ENCODE measurements at regions not wholly inside any gene's neighbourhood (a gene's known extent, or its start where the extent isn't known, plus 50 kb on each side); places are given as distances from the start of the nearest gene placed in this dataset.

DNA sequence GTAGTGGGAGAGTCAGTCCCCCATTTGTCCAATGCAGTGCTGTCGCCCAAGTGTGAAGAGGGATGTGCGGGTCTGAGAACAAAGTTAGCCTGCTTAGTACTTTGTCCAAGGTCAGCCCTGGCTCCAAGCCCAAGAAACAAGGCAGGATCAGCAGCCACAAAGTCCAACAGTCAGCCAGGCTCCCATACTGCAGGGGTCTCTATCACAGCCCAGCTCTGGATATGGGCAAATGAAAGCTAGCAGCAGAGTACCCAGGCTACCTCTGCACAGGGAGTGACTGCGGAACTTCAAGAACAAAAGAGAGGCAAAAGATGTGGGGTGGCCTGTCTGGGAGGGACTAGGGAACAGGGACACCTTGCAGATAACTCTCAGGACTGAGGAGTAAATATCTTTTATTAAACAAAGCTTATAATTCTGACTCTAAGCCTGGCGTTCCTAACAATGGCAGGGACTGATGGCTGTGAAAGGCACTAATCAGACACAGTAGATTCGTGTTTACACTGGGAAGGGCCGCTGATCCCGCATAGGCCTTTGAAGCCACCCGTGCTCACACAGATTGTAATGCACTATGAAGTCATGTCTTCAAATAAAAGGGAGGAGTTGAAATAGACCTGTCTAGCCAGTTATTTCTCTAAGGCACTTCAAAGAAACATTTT lies 91.0 kb upstream of the EEA1 start:
- Histone ChIP-seq H3K9me3 (ENCODE audit: insufficient read depth in 2 of 2, low read depth in 1 of 2, low read length in 1 of 2) (no peaks in the 10 kb centered on the region), H3K23me2 (ENCODE audit: low read depth, low read length) (no peaks in the 10 kb centered on the region), H3K4me2 (ENCODE audit: insufficient read depth in 1 of 2, low read depth in 2 of 2, low read length in 2 of 2) (no peak overlapping the region), H2BK15ac (ENCODE audit: low read length) (no peak overlapping the region), H2AK5ac (ENCODE audit: low read depth, low read length) (no peak overlapping the region), H3K27me3 (replicated peaks in 1 of 4; ENCODE audit: control insufficient read depth in 3 of 4, extremely low read depth in 1 of 4, insufficient read depth in 3 of 4, low read length in 3 of 4) (no peaks in the 10 kb centered on the region), H2BK20ac (ENCODE audit: low read length) (no peak overlapping the region), H3K4me3 (ENCODE audit: extremely low read depth in 1 of 4, insufficient read depth in 2 of 4, low read depth in 3 of 4, low read length in 4 of 4) (no peak overlapping the region), H4K5ac (ENCODE audit: insufficient read length, low read depth, low read length) (no peak overlapping the region), H3K36me3 (ENCODE audit: control insufficient read depth in 2 of 4, insufficient read depth in 4 of 4, low read length in 3 of 4) (no peaks in the 10 kb centered on the region), H3K23ac (ENCODE audit: insufficient read length) (no peak overlapping the region), H3K56ac (replicated peaks; ENCODE audit: insufficient read length, low read depth, low read length) (no peak overlapping the region), H3K79me1 (ENCODE audit: low read depth, low read length) (no peaks in the 10 kb centered on the region), H3K27ac (ENCODE audit: low read depth, low read length) (no peak overlapping the region), H4K20me1 (replicated peaks in 1 of 2; ENCODE audit: control insufficient read depth in 1 of 2, insufficient read depth in 2 of 2, low read length in 2 of 2) (no peaks in the 10 kb centered on the region), H4K91ac (replicated peaks; ENCODE audit: insufficient read length, low read length) (no peak overlapping the region), H3K79me2 (ENCODE audit: control insufficient read depth in 1 of 2, insufficient read depth in 2 of 2, low read length in 2 of 2) (no peaks in the 10 kb centered on the region), H2BK12ac (ENCODE audit: low read depth, low read length) (no peak overlapping the region), H2AFZ (ENCODE audit: low read length) (peak overlapping the region; percentile 10), H3K9ac (replicated peaks in 1 of 4; ENCODE audit: extremely low read depth in 1 of 4, low read depth in 3 of 4, low read length in 3 of 4) (no peak overlapping the region), H4K8ac (ENCODE audit: extremely low read depth, insufficient read depth, low read length) (no peak overlapping the region; the same call in 1 of the 2 replicates), H2BK5ac (ENCODE audit: low read depth, low read length) (no peak overlapping the region), H3K18ac (ENCODE audit: extremely low read depth, low read length) (no peak overlapping the region), H3K14ac (ENCODE audit: insufficient read length) (no peak overlapping the region), H3K4me1 (replicated peaks in 1 of 4; ENCODE audit: control insufficient read depth in 3 of 4, insufficient read depth in 4 of 4, low read length in 3 of 4) (peaks cover 0 to 7% (median 4%) of the 10 kb centered on the region in 4 experiments; a peak in 4 of 7 replicates), H3K4ac (replicated peaks; ENCODE audit: insufficient read length, low read depth, low read length) (no peak overlapping the region), H2BK120ac (replicated peaks; ENCODE audit: low read depth, low read length) (no peak overlapping the region)
- ChIA-PET CTCF (ENCODE audit: partially characterized antibody) (interaction anchor here (1.1 to 2.3 kb wide), 5 partner anchors 7 to 79 kb away, joined by 3 to 5 read pairs (median 5); no protein-coding TSS in a partner anchor), POLR2A (ENCODE audit: partially characterized antibody) (interaction anchor here (1.0 kb wide), 1 partner anchor 60 kb away, joined by 3 read pairs; no protein-coding TSS in a partner anchor)
- DNase-seq (ENCODE audit: low read depth in 1 of 2, low spot score in 2 of 2): no peak
- TF ChIP-seq BCL11A (IDR thresholded peaks at IDR 0.05; ENCODE audit: low read depth in 2 of 2, low read length in 2 of 2): no peak
- TF ChIP-seq TAF1 (IDR thresholded peaks at IDR 0.05; ENCODE audit: low read depth, low read length): no peak
- no peak for TF ChIP-seq POLR2A (IDR thresholded peaks at IDR 0.05; ENCODE audit: control extremely low read depth in 1 of 2, low read depth in 2 of 2, low read length in 2 of 2)
- no peak for TF ChIP-seq JUN (IDR thresholded peaks at IDR 0.05; ENCODE audit: low read depth, low read length)
- no peak for TF ChIP-seq RBBP5 (IDR thresholded peaks at IDR 0.05; ENCODE audit: borderline replicate concordance, low read depth, low read length)
- no peak for TF ChIP-seq KDM5A (IDR thresholded peaks at IDR 0.05; ENCODE audit: low read length)
- TF ChIP-seq CEBPB (IDR thresholded peaks at IDR 0.05; ENCODE audit: low read depth, low read length): no peak
- TF ChIP-seq TEAD4 (IDR thresholded peaks at IDR 0.05; ENCODE audit: low read depth, low read length): no peak
- 85% methylated on average over 8 of the region's 8 CpGs; no CpG with 5 or more reads in 1 of the 2 experiments for WGBS, 2 experiments (ENCODE audit: extremely low coverage in 1 of 2, insufficient coverage in 1 of 2, insufficient read length in 1 of 2, insufficient replicate concordance in 2 of 2, low coverage in 1 of 2, low lambda C conversion rate in 2 of 2, missing lambda C conversion rate in 1 of 2)
- FAIRE-seq: no peak

Measured in H1 (cell line).